H54 (cell line): ENCODE measurements at regions not wholly inside any gene's neighbourhood (a gene's known extent, or its start where the extent isn't known, plus 50 kb on each side); places are given as distances from the start of the nearest gene placed in this dataset.

ENCODE experiments used
- DNase-seq: peaks from one replicate; pipeline ENCODE4 v3.0.0; 2011; ENCODE audit warnings: low spot score, mixed read lengths; ENCODE audit not compliant: insufficient read length
- FAIRE-seq: peaks from 3 replicates; lab custom pipeline; 2011; peaks lifted over from hg19 to GRCh38; lab: Jason Lieb, UNC
- POLR2A ChIP-seq: IDR thresholded peaks from 2 replicates; pipeline ENCODE4 v1.6.1; 2011; ENCODE audit warnings: low read depth, mild to moderate bottlenecking, low read length

GRCh38 chr5:62041156-62041756 lies 264.8 kb upstream of the KIF2A start:
- no peak for TF ChIP-seq POLR2A
- DNase-seq (no peak), FAIRE-seq (no peak)

- no peak for DNase-seq
- FAIRE-seq: no peak
- no peak for TF ChIP-seq POLR2A
Observed at GRCh38 chr5:62042007-62042406, 264.0 kb upstream of the KIF2A start.

DNA sequence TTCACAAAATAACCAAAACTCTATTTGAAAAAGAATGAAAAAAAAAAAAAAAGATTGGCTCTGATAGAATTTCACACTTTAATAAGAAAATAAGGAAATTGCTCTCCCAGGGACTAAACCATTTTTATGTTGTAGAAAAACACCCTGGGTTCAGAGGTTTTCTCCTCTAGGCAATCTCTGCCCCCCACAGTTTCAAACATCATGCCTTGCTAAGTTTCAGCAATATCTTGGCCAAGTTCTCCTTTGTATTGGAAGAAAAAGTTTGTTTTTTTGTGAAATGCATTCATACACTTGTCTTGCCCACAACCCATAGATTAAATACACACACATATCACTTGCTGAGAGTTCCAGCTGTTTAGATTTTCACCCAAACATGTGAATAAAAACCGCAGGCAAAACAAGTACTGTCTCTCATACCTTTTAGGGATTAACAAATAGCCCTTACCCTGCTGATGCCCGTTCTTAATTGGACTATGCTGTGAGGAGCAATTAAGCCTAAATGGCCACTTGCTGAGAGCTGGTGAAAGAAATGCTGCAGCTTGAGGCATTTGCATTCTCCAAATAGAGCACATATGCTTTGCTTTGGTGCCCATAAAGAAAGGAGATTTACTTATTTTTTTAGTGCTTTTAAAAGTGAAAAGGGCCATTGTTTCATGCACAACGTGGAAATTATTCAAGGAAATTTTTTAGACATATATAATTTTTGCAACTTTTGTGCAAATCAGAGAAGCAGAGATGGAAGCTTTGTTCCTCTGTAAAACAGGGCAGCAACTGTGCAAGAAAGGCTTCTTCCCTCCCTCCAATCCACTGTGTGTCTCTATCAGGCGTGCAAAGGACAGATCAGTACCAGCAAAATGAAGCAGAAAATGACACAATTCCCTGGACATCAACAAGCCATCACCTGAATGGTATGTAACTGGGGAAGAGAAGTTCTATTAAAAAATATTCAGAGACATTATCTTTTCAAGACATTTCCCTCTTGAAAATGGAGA lies 262.4 kb upstream of the KIF2A start:
- DNase-seq (no peak), FAIRE-seq (no peak)
- TF ChIP-seq POLR2A: no peak

DNA sequence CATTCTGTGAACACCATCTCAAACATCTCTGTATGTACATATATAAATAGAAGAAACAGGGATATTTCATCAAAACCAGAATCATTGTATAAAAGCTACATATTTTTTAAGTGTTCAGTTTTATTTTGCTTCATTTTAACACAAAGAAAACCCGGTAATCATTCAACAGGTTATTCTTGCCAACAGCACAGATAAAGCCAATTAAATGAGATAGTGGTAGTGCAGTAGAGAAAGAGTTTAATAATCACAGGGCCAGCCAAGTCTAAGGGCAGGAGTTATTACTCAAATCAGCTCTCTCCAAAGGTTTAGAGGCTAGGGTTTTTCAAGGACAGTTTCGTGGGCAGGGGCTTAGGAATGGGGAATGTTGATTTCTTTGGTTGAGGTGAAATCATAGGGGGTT lies 261.0 kb upstream of the KIF2A start:
- FAIRE-seq (no peak), DNase-seq (no peak)
- TF ChIP-seq POLR2A: no peak

DNA sequence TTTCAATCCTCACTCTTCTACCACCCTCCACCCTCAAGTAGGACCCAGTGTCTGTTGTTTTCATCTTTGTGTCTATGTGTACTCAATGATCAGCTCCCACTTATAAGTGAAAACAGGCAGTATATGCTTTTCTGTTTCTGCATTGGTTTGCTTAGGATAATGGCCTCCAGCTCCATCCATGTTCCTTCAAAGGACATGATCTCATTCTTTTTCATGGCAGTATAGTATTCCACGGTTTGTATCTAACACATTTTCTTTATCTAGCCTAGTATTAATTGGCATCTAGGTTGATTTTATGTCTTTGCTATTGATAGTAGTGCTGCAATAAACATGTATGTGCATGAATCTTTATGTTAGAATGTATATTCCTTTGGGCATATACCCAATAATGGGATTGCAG lies 259.8 kb upstream of the KIF2A start:
- FAIRE-seq (no peak), DNase-seq (no peak)
- no peak for TF ChIP-seq POLR2A

GRCh38 chr5:62051747-62052146 lies 254.3 kb upstream of the KIF2A start:
- FAIRE-seq: no peak
- no peak for DNase-seq
- TF ChIP-seq POLR2A: no peak

DNA sequence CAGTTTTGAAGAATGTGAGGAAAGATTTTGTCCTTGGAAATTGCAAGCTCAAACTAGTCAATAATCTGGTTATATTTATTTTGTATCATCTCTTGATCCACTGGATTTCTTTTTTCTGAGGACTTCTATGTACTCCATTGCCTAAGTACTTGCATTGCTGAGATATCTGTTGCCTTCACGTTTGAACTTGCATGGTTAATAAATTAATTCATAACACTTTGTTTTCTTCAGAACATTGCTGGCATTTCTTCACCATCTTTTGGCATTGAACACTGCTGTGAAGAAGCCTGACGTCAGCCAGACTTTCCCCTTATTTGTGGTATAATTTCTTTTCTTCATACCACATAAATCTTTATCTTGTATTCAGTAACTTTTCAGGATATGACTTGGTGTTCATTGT lies 246.0 kb upstream of the KIF2A start:
- FAIRE-seq: no peak
- no peak for DNase-seq
- TF ChIP-seq POLR2A: no peak

GRCh38 chr5:62065050-62065449 lies 241.0 kb upstream of the KIF2A start:
- TF ChIP-seq POLR2A: no peak
- DNase-seq (no peak), FAIRE-seq (no peak)

- FAIRE-seq (no peak), DNase-seq (no peak)
- no peak for TF ChIP-seq POLR2A
Observed at GRCh38 chr5:62066761-62067277, 239.2 kb upstream of the KIF2A start.

GRCh38 chr5:62068554-62068953 lies 237.5 kb upstream of the KIF2A start:
- FAIRE-seq (no peak), DNase-seq (no peak)
- no peak for TF ChIP-seq POLR2A

DNA sequence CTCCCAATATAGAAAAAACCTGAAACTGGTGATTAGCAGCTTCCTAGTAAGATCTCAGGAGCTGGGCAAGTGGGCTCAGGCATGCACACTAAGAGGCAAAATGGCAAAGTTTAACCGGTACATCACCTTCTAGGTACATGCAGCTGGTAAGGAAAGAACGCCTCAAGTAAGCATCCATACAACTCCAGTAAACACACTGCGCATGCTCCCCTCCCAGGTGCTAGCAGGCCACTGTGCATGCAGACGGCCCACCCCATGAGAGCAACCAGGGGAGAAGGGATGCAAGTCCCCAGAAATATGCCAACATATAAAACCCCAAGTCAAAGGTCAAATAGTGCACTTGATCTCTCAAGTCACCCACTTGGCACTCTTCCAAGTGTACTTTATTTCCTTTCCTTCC lies 228.6 kb upstream of the KIF2A start:
- FAIRE-seq (no peak), DNase-seq (no peak)
- no peak for TF ChIP-seq POLR2A

DNA sequence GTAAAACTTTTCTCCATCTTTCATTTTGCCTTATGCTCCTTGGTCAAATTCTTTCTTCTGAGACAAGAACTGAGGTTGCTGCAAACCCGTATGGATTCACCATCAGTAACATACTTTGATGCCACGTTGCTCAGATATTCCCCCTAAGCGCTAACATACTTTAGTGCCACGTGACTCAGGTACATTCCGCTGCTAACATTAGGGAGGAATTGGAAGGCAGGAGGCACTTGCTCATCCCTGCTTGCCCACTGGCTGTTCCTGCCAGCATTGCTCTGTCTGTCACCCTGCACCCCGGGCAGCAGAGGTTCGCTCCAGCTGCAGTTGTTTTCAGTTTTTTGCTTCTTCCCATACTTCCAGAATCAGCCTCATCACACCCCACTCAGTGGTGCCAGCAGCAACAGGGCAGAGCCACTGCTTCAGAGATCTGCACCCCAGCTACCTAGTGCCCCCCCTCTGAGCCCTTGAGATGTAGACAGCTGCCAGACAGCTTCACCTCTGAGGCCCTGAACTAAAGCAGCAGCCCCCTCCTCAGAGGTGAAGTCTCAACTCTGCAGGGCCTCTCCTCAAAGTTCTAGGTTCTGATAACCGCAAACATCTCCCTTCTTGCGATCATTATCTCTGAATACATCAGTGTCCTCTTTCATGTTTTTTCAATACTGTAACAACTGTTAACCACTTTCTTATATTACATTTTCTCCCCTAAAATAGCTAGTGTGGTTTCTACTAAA lies 228.0 kb upstream of the KIF2A start:
- no peak for TF ChIP-seq POLR2A
- FAIRE-seq (no peak), DNase-seq (no peak)

- no peak for TF ChIP-seq POLR2A
- DNase-seq (peak; percentile 18), FAIRE-seq (no peak)
Observed at GRCh38 chr5:62082370-62082801, 223.6 kb upstream of the KIF2A start.

GRCh38 chr5:62083247-62083646 lies 222.8 kb upstream of the KIF2A start:
- DNase-seq: no peak
- no peak for TF ChIP-seq POLR2A
- no peak for FAIRE-seq
